SK-N-SH (cell line): ENCODE measurements at regions not wholly inside any gene's neighbourhood (a gene's known extent, or its start where the extent isn't known, plus 50 kb on each side); places are given as distances from the start of the nearest gene placed in this dataset.

ENCODE experiments used
- CTCF ChIA-PET: fragments of 300-600, 350-600 bp; formaldehyde crosslinking; extraction: SDS; loops from one replicate; lab custom pipeline; 2021; lab: Yijun Ruan, JAX
- POLR2A ChIA-PET: fragments of 350-600 bp; sonication (Branson Sonifier 250); formaldehyde crosslinking; extraction: SDS; loops from one replicate; lab custom pipeline; 2020; ENCODE audit warnings: antibody characterized with exemption, inconsistent platforms; lab: Yijun Ruan, JAX
- DNase-seq: peaks from one replicate; pipeline ENCODE4 v3.0.0; 2012
- H2AFZ ChIP-seq: fragments of 200-600 bp; sonication (generic); 2 replicates; pipeline ENCODE4 v1.8.1; 2016; ENCODE audit warnings: antibody characterized with exemption, mild to moderate bottlenecking, low read depth
- H3F3A ChIP-seq: fragments of 200-600 bp; sonication (generic); replicated peaks from 2 replicates; pipeline ENCODE3; 2016; ENCODE audit warnings: antibody characterized with exemption, mild to moderate bottlenecking; ENCODE audit not compliant: insufficient read depth
- H3K27ac ChIP-seq, 2 experiments: fragments of 200-500 bp in 1 of 2; fragments of 200-600 bp in 1 of 2; sonication (Bioruptor generic) in 1 of 2; sonication (generic), shearing (Covaris generic) in 1 of 2; 2 replicates each; pipeline versions ENCODE4 v1.5.1 to v1.6.1; 2014 to 2016; ENCODE audit warnings: low read depth in 2 of 2, inconsistent platforms in 1 of 2, low read length in 1 of 2, mild to moderate bottlenecking in 1 of 2, mixed read lengths in 1 of 2
- H3K27me3 ChIP-seq: fragments of 200-600 bp; sonication (generic), shearing (Covaris generic); 2 replicates; pipeline ENCODE4 v1.6.1; 2016; ENCODE audit warnings: mixed run types; ENCODE audit not compliant: insufficient read depth
- H3K36me3 ChIP-seq, 2 experiments: fragments of 200-500 bp in 1 of 2; fragments of 200-600 bp in 1 of 2; sonication (Bioruptor generic) in 1 of 2; sonication (generic) in 1 of 2; replicated peaks in 1 of 2; 2 replicates each; pipeline versions ENCODE3 to v1.5.1; 2014 to 2016; ENCODE audit warnings: low read length in 1 of 2, mild to moderate bottlenecking in 1 of 2; ENCODE audit not compliant: insufficient read depth in 2 of 2, control insufficient read depth in 1 of 2
- H3K4me1 ChIP-seq, 2 experiments: fragments of 200-500 bp in 1 of 2; fragments of 200-600 bp in 1 of 2; sonication (Bioruptor generic) in 1 of 2; sonication (generic), shearing (Covaris generic) in 1 of 2; 2 replicates each; pipeline versions ENCODE4 v1.5.1 to v1.6.1; 2014 to 2016; ENCODE audit warnings: low read depth in 1 of 2, low read length in 1 of 2, mixed run types in 1 of 2; ENCODE audit not compliant: insufficient read depth in 2 of 2, control insufficient read depth in 1 of 2
- H3K4me2 ChIP-seq: fragments of 200-600 bp; sonication (generic), shearing (Covaris generic); 2 replicates; pipeline ENCODE4 v1.6.1; 2017; ENCODE audit warnings: mixed run types
- H3K4me3 ChIP-seq, 2 experiments: fragments of 200-500 bp in 1 of 2; fragments of 200-600 bp in 1 of 2; sonication (Bioruptor generic) in 1 of 2; sonication (generic), shearing (Covaris generic) in 1 of 2; 2 replicates each; pipeline versions ENCODE4 v1.5.1 to v1.8.1; 2014 to 2016; ENCODE audit warnings: low read depth in 2 of 2, inconsistent platforms in 1 of 2, low read length in 1 of 2, mild to moderate bottlenecking in 1 of 2, mixed read lengths in 1 of 2, moderate library complexity in 1 of 2
- H3K79me2 ChIP-seq: fragments of 200-600 bp; sonication (generic); 2 replicates; pipeline ENCODE4 v1.8.1; 2017; ENCODE audit warnings: mild to moderate bottlenecking; ENCODE audit not compliant: insufficient read depth
- H3K9ac ChIP-seq: fragments of 200-600 bp; sonication (generic); 2 replicates; pipeline ENCODE4 v1.6.1; 2017; ENCODE audit warnings: mixed run types
- H3K9me2 ChIP-seq: fragments of 200-600 bp; sonication (generic); 2 replicates; pipeline ENCODE4 v1.6.1; 2017; ENCODE audit warnings: mixed run types
- H3K9me3 ChIP-seq: fragments of 200-600 bp; sonication (generic); 2 replicates; pipeline ENCODE4 v1.6.1; 2017; ENCODE audit warnings: mixed run types, mild to moderate bottlenecking, moderate library complexity
- H4K20me1 ChIP-seq: fragments of 200-600 bp; sonication (generic); 2 replicates; pipeline ENCODE4 v1.6.1; 2017; ENCODE audit warnings: mild to moderate bottlenecking, mixed run types; ENCODE audit not compliant: insufficient read depth
- CHD2 ChIP-seq: fragments of 150-350 bp; IDR thresholded peaks from 2 replicates; pipeline ENCODE4 v1.6.1; 2018; ENCODE audit warnings: low read length; ENCODE audit not compliant: partially characterized antibody
- EZH2phosphoT487 ChIP-seq: fragments of 200-600 bp; sonication (generic); IDR thresholded peaks from 2 replicates; pipeline ENCODE4 v1.6.1; 2017; ENCODE audit warnings: low read depth, mixed run types, mild to moderate bottlenecking, antibody characterized with exemption, moderate library complexity, borderline replicate concordance
- FOSL2 ChIP-seq: IDR thresholded peaks from 2 replicates; pipeline ENCODE4 v1.4.0; 2012; ENCODE audit warnings: low read depth, mild to moderate bottlenecking, moderate library complexity, borderline replicate concordance
- FOXJ3 ChIP-seq: sonication (generic); formaldehyde crosslinking; IDR thresholded peaks from 2 replicates; pipeline ENCODE4 v1.5.1; 2020; ENCODE audit warnings: mild to moderate bottlenecking, missing genetic modification reagents
- GABPA ChIP-seq: IDR thresholded peaks from 2 replicates; pipeline ENCODE4 v1.4.0; 2012; ENCODE audit warnings: low read depth, mild to moderate bottlenecking
- JUND ChIP-seq: IDR thresholded peaks from 2 replicates; pipeline ENCODE4 v1.4.0; 2012
- MXI1 ChIP-seq: IDR thresholded peaks from 2 replicates; pipeline ENCODE4 v1.6.1; 2012; ENCODE audit warnings: mild to moderate bottlenecking, low read depth, low read length, improper control_type of control experiment
- NRF1 ChIP-seq: IDR thresholded peaks from 2 replicates; pipeline ENCODE4 v1.6.1; 2012; ENCODE audit warnings: low read depth, mild to moderate bottlenecking, low read length
- POLR2AphosphoS5 ChIP-seq: IDR thresholded peaks from 2 replicates; pipeline ENCODE4 v1.6.1; 2012; ENCODE audit warnings: low read depth, low read length
- RAD21 ChIP-seq: IDR thresholded peaks from 2 replicates; pipeline ENCODE4 v1.6.1; 2012; ENCODE audit warnings: mild to moderate bottlenecking, low read length
- RCOR1 ChIP-seq: fragments of 150-350 bp; IDR thresholded peaks from 2 replicates; pipeline ENCODE4 v1.6.1; 2017; ENCODE audit warnings: antibody characterized with exemption, low read length
- RFX5 ChIP-seq: IDR thresholded peaks from 2 replicates; pipeline ENCODE4 v1.6.1; 2012; ENCODE audit warnings: mild to moderate bottlenecking, improper control_type of control experiment, low read length
- RXRA ChIP-seq: IDR thresholded peaks from 2 replicates; pipeline ENCODE4 v1.4.0; 2012; ENCODE audit warnings: low read depth, mild to moderate bottlenecking, borderline replicate concordance
- SIN3A ChIP-seq: IDR thresholded peaks from 2 replicates; pipeline ENCODE4 v1.6.1; 2012; ENCODE audit warnings: low read depth, mild to moderate bottlenecking, low read length, moderate library complexity, borderline replicate concordance
- SMC3 ChIP-seq: IDR thresholded peaks from 2 replicates; pipeline ENCODE4 v1.6.1; 2012; ENCODE audit warnings: low read depth, low read length, improper control_type of control experiment
- TEAD4 ChIP-seq: IDR thresholded peaks from 2 replicates; pipeline ENCODE4 v1.4.0; 2012; ENCODE audit warnings: mild to moderate bottlenecking, borderline replicate concordance; ENCODE audit not compliant: insufficient read depth
- WGBS: methylation state at CpG from one replicate; pipeline ENCODE4 v1.1.6; 2017; ENCODE audit warnings: low lambda C conversion rate; 5-methylcytosine and 5-hydroxymethylcytosine counted together
- TF ChIP-seq, protein P1 (sequence below): fragments of 150-350 bp; IDR thresholded peaks from 2 replicates; pipeline ENCODE4 v1.6.1; 2017; ENCODE audit warnings: antibody characterized with exemption, low read length, low read depth, borderline replicate concordance
- TF ChIP-seq, protein P2 (sequence below): IDR thresholded peaks from 2 replicates; pipeline ENCODE4 v1.4.0; 2012; ENCODE audit warnings: low read depth
- TF ChIP-seq, protein P3 (sequence below): IDR thresholded peaks from 2 replicates; pipeline ENCODE4; 2012

DNA sequence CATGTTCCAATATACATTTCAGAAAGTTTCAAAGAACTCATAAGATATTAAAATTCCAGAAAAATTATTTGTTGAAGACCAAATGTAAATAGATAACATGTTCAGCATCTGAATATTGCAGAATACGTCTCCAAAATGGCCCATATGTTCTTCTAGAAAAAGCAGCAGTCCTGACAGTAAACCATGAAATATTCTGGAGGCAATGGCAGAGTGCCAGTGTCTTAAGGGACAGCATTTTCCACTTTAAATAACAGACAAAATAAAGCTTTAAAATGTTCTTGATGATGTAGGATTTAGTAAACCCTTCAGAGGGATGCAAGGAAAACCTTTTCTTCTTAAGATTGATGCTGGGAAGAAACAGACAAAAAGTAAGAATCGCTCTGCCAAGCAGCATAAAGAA is 721.0 kb downstream of the NR2F1-AS1 start (continued):
- TF ChIP-seq TEAD4, result no peak

DNA sequence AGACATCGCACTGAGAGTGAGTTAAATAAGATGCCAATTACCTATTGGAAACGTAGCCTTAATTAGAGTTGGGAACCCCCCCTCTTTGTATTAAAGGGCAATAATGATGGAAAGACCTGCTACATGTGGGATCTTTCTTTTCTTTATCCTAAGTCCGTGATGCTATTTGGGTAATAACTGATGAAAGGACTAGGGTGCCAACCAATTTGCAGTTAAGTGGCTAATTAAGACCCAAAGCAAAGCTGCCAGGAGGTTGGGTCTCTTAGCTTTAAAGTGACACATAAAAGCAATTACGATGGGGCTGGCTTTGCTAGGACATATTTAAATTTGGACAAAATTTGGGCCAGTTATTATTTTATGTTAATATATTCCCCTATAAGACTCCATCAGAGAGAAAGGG is 728.8 kb downstream of the NR2F1-AS1 start:
- Histone ChIP-seq H4K20me1 (no peaks in the 10 kb centered on the region), H3K36me3 (no peaks in the 10 kb centered on the region), H3K9me2 (no peaks in the 10 kb centered on the region), H3K4me3 (no peak overlapping the region), H3K79me2 (no peaks in the 10 kb centered on the region), H2AFZ (no peak overlapping the region), H3K27me3 (no peaks in the 10 kb centered on the region), H3F3A (no peaks in the 10 kb centered on the region), H3K9me3 (no peaks in the 10 kb centered on the region), H3K9ac (no peak overlapping the region), H3K4me2 (no peak overlapping the region)
- 62% methylated on average over 4 of the region's 4 CpGs for WGBS
- ChIA-PET POLR2A (no interaction called here), CTCF (interaction anchor here (0.6 kb wide), 1 partner anchor 35 kb away, joined by 4 read pairs; no protein-coding TSS in a partner anchor)
- no peak for DNase-seq
- TF ChIP-seq POLR2AphosphoS5 (no peak), NRF1 (no peak), JUND (no peak), FOXJ3 (no peak), CHD2 (no peak), GABPA (no peak), RXRA (no peak), SMC3 (no peak), FOSL2 (no peak), SIN3A (no peak), RFX5 (no peak), RAD21 (no peak), RCOR1 (no peak), MXI1 (no peak), EZH2phosphoT487 (no peak)
- TF ChIP-seq, protein P1, sequence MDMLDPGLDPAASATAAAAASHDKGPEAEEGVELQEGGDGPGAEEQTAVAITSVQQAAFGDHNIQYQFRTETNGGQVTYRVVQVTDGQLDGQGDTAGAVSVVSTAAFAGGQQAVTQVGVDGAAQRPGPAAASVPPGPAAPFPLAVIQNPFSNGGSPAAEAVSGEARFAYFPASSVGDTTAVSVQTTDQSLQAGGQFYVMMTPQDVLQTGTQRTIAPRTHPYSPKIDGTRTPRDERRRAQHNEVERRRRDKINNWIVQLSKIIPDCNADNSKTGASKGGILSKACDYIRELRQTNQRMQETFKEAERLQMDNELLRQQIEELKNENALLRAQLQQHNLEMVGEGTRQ, result no peak
- TF ChIP-seq, protein P2, sequence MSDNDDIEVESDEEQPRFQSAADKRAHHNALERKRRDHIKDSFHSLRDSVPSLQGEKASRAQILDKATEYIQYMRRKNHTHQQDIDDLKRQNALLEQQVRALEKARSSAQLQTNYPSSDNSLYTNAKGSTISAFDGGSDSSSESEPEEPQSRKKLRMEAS, result no peak
- TF ChIP-seq, protein P3, sequence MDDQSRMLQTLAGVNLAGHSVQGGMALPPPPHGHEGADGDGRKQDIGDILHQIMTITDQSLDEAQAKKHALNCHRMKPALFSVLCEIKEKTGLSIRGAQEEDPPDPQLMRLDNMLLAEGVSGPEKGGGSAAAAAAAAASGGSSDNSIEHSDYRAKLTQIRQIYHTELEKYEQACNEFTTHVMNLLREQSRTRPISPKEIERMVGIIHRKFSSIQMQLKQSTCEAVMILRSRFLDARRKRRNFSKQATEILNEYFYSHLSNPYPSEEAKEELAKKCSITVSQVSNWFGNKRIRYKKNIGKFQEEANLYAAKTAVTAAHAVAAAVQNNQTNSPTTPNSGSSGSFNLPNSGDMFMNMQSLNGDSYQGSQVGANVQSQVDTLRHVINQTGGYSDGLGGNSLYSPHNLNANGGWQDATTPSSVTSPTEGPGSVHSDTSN, result no peak
- TF ChIP-seq, all 33 proteins: peak for 0
- Histone ChIP-seq H3K27ac (no peak overlapping the region), H3K4me1 (no peaks in the 10 kb centered on the region; a peak in 1 of 4 replicates)
